HG03060 (cell line): ENCODE measurements at regions not wholly inside any gene's neighbourhood (a gene's known extent, or its start where the extent isn't known, plus 50 kb on each side); places are given as distances from the start of the nearest gene placed in this dataset.
"Not testable (repeated sequence)": the region's sequence is repeated elsewhere in the genome, so short reads cannot be mapped to it uniquely, and the experiment has no call there.

Experiments used
- ATAC-seq: cut with Tn5 transposase; IDR thresholded peaks from one replicate; pipeline ENCODE4 v1.9.1; 2021; ENCODE audit warnings: low read depth, moderate number of reproducible peaks; ENCODE audit not compliant: unreplicated experiment

GRCh38 chrX:46235778-46236177 lies 309.4 kb downstream of the ZNF674 start:
- ATAC-seq = no peak

- no peak for ATAC-seq
These were observed 310.4 kb downstream of the ZNF674 start for GRCh38 chrX:46234775-46235174.

GRCh38 chrX:46228389-46228788 lies 316.8 kb downstream of the ZNF674 start:
- no peak for ATAC-seq

- no peak for ATAC-seq
These were observed 318.8 kb downstream of the ZNF674 start for GRCh38 chrX:46226422-46226821.

- ATAC-seq = not testable (repeated sequence)
These were observed 321.7 kb downstream of the ZNF674 start for GRCh38 chrX:46223499-46223898.

GRCh38 chrX:46220822-46221221 lies 324.4 kb downstream of the ZNF674 start:
- no peak for ATAC-seq

- ATAC-seq = no peak
These were observed 326.8 kb downstream of the ZNF674 start for GRCh38 chrX:46218373-46218772.

GRCh38 chrX:46216406-46216805 lies 328.8 kb downstream of the ZNF674 start:
- ATAC-seq = no peak

GRCh38 chrX:46211079-46211478 lies 334.1 kb downstream of the ZNF674 start:
- ATAC-seq = no peak

- no peak for ATAC-seq
These were observed 335.5 kb downstream of the ZNF674 start for GRCh38 chrX:46209768-46210167.

GRCh38 chrX:46209037-46209436 lies 336.2 kb downstream of the ZNF674 start:
- ATAC-seq = no peak

- no peak for ATAC-seq
These were observed 336.9 kb downstream of the ZNF674 start for GRCh38 chrX:46208225-46208854.

- ATAC-seq = no peak
These were observed 340.3 kb downstream of the ZNF674 start for GRCh38 chrX:46204721-46205422.

- no peak for ATAC-seq
These were observed 342.3 kb downstream of the ZNF674 start for GRCh38 chrX:46202733-46203514.

GRCh38 chrX:46200413-46200812 lies 344.8 kb downstream of the ZNF674 start:
- ATAC-seq = no peak

GRCh38 chrX:46198858-46199257 lies 346.4 kb downstream of the ZNF674 start:
- no peak for ATAC-seq

- ATAC-seq = not testable (repeated sequence)
These were observed 358.5 kb downstream of the ZNF674 start for GRCh38 chrX:46186811-46187106.

- ATAC-seq = no peak
These were observed 359.1 kb downstream of the ZNF674 start for GRCh38 chrX:46185923-46186810.

- ATAC-seq = no peak
These were observed 360.5 kb downstream of the ZNF674 start for GRCh38 chrX:46184749-46185148.

- peak; percentile 87 for ATAC-seq
These were observed 364.9 kb downstream of the ZNF674 start for GRCh38 chrX:46180258-46180687.

- no peak for ATAC-seq
These were observed 365.5 kb downstream of the ZNF674 start for GRCh38 chrX:46179748-46180147.
